ENCODE measurements at regions not wholly inside any gene's neighbourhood (a gene's known extent, or its start where the extent isn't known, plus 50 kb on each side); places are given as distances from the start of the nearest gene placed in this dataset.

DNA sequence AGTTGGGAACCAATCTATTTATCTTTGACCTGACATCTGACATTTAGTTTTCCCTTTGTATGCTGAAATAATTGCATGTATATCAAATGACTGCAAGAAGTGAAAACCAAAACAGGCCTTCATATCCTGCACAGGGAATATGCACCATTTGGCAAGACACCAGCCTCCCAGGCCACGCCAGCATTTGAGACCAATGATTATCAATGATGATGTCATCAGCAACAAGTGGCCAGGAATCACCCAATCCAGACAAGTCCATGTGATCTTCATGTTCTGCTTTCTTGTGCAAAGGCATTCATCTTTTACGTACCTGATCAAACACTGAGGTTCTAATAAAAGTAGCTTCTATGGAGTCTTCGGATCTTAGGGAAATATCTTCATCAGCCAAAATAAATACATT, 107.4 kb upstream of the TENT5A start:
- DNase-seq, result no peak

DNA sequence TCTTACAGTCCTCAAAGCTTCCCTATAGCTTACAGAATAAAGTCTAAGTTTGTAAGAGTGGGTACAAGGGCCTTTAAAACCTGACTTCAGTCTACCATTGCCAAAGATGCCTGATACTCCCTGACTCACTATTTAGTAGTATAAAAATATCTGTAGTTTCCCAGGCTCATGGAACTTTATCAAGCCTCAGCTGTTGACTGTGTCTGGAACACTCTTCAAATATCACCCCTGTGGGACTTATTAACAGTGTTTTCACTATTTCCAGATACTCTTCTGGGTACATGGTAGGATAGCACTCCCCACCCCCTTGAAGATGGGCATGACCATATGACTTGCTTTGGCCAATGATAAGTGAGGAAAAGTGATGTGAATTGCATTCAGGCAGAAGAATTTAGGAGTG, 105.3 kb upstream of the TENT5A start:
- no peak for DNase-seq

DNA sequence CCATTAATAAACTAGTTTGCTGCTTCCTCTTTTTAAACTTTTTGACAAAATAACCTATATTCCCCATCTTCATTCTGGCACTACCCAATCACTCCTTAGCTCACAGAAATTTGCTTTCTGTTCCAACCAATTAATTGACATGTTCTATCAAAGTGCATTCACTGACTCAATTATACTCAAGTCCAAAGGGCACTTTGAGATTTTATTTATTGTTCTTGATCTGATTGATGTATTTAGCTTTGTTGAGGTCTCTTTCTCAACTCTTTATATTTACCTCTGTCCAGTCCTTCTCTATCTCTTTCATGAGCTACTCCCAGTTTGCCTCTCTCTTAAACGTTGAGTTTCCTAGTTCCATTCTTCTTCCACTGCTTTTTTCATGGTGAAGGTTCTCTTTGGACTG, 104.4 kb upstream of the TENT5A start:
- no peak for DNase-seq

DNA sequence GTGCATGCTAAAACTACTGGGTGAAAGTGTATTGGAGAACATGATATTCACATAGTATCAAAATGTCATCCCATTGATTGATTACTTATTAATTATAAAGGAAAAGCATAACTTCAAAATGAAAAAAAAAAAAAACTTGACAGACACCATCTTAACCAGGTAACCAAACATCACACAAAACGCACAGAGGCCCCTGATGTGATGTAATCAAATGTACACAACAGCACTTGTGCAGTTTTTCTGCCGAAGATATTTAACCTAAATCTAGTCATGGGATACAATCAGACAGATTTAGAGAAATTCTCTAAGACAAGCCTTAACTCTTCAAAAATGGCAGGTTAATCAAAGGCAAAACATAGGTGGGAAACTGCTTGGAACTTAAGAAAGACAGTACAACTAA, 102.0 kb upstream of the TENT5A start:
- DNase-seq, result no peak

DNA sequence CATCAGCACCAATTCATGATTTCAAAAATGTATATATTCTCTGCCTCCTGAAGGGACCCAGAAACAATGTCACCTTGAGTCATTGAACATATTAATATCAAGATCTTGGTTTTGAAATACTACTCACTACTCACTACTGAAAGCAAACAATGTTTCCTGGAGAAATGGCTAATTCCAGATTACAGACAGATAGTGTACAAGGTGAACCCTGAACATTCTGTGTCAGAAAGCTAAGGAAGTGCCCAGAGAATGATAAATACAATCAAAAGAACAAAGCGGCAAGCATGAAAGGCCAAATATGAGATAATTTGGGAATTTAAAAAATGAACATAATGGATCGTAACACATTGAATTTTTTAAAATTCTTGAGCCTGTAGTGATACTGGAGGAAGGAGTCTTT, 101.5 kb upstream of the TENT5A start:
- DNase-seq, result peak; percentile 8

DNA sequence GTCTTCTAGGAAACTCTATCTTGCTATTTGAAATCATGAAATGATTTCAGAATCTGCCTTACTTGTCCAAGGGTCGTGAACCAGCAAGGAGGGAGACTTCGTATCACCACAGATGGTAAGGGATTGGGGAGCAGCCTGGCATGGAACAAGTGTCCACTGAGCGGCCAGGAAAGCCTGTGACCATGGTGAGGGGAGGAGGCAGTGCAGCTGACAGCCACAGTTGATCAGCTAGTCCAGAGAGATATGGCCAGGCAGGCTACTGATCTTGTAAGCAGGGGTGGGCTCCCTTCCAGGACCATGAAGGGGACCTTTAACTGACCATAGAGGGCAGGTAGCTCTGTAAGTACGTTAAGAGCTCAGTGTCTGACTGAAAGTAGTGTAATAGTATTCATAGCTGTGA, 96.8 kb upstream of the TENT5A start:
- no peak for DNase-seq

DNA sequence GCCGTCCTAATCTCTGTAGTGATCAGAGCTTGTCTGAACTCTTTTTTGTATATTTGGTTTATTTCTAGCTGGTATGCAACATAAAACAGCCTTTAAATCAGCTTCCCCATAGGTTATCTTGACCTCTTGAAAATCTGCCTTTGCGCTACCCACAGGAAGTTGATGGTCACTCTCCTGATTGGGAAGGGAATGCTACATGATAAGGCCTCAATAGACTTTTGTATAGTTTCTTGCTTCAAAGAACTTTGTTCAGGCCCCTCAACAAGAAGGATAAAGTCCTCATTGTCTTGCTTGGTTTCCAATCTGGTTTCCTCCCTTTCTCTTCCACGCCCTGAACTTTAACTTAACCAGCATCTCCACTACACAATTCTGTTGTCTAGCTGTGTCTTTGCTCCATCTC, 95.4 kb upstream of the TENT5A start:
- no peak for DNase-seq

DNA sequence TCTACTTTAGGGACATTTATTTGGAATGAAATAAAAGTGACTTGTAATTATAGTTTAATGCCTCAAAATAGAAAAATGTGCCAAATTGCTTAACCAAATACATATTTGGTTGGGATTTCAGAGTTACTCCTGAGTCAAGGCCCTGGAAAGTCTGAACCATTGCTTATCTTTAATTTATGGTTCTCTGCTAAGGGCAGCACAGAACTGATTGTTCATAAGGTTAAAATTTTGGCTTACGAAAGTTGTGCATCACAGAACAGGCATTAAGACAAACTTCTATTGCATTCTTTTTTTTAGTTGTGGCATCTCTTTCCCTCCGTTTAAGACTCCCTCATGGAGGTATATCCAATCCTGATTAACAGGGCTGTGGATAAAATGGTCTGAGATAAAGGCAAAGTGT, 92.2 kb upstream of the TENT5A start:
- no peak for DNase-seq

DNA sequence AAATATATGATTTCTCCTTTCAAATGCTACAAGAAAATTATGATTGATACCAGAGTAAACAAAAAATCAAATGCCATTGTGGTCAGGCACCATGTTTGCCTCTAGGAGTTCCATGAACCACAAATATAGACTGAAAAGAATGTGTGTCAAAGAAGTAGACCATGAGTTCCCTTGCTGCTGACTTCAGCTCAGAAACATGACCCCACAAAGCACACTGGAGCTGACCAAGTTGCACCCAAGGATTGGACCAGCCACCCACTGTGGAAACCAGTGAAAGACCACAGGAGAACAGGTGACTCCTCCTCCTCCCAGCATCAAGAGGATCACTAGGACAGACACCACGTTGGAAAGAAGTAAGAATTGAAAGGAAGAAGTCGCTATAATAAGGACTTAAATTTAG, 90.8 kb upstream of the TENT5A start:
- no peak for DNase-seq

DNA sequence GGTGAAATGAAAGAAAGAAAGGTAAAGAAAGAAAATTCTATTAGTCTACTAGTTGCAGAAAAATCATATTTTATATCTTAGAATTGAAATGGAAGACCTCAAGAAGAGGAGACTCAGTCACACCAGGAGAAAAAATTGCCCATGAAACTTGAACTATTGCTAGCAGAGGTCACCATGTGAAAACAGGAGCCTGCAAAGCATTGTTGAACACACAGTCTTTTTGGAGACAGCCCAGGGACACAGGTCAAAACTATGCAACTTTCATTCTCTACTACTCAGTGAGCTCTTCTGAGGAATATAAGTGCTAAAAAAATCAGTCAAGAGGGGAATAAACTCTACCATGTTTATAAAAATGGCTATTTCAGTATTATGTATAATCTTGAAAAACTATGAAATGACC, 89.8 kb upstream of the TENT5A start:
- DNase-seq, result no peak

DNA sequence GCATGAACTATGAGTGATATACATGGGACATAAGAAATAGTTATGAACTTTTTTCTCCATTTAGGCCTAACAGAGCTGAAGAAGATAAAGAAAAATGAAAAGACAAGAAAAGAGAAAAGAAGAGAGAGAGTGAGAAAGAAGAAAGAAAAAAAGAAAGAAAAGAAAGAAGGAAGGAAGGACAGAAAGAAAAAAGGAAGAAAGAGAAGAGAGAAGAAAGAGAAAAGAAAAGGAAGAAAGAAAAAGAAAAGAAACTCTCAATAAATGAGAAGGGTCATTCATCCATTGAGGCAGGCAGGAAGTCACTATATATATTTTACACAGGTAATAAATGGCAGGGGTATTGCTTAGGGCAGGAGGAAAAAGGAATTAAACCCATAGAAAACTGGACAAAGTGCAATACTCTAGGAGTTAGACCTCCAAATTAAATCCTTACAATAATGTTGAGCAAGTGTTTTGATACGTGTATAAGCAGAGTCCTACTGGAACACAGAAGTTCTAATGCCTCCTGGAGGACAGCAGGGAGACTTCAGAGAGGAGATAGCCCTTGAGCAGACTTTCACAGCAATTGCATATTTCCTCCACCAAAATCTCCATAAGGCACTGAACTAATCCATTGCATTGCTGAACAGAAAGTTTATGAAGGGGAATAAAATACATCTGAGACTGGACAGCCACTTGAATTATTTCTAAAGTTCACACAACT, 86.4 kb upstream of the TENT5A start:
- no peak for DNase-seq

DNA sequence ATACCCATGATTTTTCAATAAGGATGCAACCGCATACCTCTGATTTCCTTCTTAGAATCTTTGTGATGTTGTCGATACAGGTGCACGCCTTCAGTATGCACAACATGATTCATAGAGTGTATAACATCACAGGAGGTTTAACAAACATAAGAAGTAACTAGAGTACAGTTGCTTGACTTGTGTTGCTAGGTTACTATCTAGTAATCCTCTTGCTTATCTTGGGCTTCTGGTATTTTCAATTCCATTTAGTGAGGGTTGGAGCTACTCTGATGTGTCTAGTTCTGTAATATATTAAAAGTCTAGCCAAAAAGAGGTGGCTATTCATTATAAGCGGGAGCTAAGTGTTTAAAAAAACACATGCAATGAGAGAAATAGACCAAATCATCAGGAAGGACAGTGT, 85.5 kb upstream of the TENT5A start:
- DNase-seq, result no peak

DNA sequence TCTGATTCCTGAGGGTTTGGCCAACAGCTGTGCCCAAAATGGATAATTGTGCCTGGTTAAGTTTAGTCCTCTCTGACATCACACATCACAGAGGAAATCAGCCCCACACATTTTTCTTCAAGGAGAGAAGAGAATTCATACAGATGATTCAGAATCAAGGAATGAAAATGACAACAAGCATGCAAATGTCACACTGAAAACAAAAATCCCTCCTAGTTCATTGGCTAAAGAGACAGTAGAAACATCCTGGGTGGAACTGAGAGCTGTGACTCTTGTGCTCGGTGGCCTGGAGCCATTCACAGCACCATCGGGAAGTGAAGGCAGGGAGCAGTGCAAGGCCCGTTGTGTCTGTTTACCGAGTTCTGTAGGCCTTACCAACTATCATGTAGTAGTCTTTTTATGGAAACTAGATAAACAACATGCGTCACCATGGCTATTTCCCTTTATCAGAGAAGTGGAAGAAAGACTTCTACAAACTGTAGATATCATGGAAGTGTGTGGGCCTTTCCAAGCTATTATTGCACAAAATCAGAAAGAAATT, 81.7 kb upstream of the TENT5A start:
- DNase-seq, result no peak

DNA sequence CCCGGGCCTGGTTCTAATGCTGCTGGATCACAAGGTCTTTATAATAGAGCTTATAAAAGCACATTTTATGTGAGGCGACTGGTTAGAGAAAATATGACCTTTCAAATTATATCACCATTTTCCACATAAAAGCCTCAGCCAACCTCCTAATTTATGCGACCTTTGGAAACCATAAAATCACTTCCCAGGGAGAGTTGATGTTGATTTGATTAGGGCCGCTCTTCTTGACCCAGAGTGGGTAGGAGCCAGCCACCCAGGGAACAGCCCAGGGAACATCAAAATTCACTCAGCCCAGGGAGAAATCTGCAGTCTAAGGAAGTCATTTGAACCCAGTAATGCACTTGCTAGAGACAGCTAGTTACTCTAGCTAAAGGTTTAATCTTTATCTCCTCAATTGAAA, 79.8 kb upstream of the TENT5A start:
- no peak for DNase-seq

DNA sequence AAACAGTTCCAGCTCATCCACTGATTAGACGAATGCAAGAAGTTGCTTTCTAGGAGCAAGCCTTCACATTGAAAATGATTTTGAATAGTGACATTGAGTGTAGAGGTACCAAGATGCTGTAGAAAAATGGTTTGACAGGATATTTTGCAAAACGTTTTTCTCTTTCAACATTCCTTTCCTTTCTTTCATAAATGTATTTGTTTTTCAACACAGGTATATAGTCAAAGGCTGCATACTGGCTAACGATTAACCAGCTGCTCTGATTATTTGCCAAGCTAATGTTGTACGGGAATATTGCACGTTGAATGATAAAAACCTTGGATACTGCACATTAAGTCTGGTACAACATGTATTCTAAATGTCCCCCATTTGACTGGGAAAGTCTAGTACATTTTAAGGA, 78.8 kb upstream of the TENT5A start:
- DNase-seq, result no peak

DNA sequence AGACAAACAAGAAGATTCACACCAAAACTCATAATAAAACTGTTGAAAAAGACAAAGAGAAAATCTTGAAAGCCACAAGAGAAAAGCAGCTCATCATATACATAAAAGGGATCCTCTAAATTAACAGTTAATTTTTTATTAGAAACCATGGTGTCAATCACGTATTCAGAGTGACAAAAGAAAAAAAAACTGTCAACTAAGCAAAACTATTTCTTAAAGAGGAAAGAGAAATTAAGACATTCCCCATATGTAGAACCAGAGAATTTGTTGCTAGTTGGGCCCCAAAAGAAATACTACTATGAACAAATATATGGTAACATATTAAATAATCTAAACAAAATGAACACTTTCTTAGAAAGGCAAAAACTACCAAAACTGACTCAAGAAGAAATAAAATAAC, 74.3 kb upstream of the TENT5A start:
- DNase-seq, result no peak

DNA sequence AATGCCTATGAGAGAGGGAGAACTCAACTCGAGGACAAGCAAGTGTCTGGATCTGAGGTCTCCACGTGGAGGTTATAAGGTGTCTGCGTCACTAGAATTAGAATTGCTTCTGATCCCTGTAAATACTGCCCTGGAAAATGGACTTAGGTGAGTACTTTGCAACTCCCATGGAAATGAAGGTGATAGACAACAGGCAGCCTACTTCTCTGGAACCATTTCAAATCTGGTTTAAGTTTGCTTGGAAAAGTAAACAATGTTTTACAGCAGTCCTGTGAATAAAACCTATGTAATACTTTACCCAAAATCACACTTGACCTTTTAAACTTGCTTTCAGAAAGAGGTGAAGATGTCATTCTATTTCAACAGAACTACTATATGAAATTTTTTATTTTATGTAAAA, 70.1 kb upstream of the TENT5A start:
- no peak for DNase-seq

DNA sequence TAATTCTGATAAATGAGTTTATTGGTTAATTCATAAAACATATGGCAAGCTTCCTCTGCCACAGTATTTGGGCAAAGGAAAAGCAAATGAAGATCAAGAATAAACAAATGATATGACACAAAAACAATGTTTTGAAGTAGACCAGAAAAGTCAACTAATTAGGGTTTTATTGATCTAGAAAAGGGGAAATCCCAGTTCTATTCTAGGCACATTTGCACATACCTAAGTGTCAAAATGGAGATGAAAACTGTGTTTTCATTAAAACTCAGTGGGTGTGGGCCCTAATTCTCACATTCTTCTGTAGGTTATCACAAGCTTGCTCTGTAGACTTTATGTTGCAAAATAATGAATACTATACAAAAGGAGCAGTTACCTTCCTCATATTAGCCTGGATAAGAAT, 69.0 kb upstream of the TENT5A start:
- DNase-seq, result no peak

DNA sequence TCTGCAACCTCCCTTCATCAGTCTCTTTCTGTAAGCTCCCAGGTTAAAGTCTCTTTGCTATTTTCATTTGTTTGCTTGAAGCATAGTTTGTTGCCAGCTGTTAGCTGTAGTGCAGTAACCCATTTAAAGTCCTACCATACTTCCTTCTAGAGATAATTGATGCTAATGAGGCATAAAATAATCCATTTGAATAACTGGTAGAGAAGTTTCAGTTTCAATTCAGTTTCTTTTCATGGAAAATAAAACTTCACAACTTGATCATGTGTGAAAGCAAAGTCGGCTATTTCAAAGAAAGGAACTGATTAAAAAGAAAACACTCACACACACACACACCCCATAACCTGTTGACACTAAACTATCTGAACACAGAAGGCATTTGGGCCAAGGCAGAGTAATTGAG, 68.5 kb upstream of the TENT5A start:
- no peak for DNase-seq

DNA sequence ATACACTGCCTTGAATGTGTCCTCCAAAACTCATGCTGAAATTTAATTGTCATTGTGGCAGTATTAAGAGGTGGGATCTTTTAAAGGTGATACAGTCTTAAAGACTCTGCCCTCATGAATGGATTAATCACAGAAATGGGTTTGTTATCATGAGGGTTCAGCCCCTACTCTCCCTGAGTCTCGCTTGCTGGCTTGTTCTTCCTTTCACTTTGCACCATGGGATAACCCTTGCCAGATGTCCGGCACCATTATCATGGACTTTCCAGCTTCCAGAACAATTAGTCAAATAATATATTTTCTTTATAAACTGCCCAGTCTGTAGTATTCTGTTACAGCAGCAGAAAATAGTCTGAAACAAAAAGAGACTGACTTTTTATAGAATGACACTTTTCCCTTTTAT, 67.9 kb upstream of the TENT5A start:
- DNase-seq, result no peak

DNA sequence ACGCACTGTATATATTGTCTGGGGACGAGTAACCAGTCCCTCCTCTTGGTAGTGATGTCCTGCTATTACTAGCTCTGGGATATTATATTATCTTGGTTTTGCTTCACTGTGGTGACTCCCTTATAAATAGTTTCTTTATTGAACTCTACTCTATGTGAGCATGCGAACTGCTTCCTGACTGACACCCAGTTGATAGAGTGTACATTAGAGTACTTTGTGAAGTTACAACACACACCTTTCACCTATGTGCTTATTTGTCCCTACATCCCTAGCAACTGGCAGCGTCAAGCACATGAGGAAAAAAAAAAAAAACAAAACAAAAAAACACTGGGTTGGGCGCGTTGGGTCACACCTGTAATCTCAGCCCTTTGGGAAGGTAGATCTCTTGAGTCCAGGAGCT, 67.3 kb upstream of the TENT5A start:
- DNase-seq, result no peak

DNA sequence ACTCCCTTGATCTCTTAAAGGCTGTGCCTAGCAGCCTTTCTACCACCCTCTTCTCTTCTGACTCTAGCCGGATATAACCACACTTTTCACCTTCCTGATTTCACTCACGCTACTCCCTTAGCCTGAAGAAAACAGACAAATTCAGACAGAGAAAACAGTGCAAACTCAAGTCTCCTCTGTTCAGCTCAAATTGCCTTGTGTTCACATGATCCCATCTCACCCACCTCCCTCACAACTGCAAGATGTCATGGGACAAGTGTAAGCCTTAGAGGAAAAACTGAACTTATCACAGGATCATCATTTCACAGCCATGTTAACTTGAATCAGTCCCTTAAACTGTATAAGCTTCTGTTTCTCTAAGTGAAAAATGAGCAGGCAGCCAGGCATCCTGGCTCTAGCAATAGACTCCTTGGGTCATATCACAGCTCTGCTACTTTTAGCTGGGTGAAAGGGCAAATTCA, 66.5 kb upstream of the TENT5A start:
- DNase-seq, result no peak

DNA sequence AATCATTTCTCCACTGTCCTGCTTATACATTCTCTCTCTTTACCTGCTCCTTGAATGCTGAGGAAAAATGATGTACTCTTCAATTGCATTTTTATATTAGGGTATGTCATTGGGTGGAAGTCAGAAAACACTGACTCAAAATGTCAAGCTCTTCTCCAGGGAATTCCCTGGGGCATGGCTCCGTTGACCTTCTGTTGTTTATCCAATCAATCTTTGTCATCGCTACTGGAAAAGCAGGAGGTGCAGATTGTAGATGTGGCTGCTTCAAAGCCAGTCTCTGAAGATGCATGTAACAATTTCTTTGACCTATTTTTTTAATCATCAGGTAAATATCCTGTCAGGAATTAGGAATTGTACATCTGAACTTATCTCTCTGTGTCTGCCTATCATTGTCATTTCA, 63.9 kb upstream of the TENT5A start:
- DNase-seq, result no peak

DNA sequence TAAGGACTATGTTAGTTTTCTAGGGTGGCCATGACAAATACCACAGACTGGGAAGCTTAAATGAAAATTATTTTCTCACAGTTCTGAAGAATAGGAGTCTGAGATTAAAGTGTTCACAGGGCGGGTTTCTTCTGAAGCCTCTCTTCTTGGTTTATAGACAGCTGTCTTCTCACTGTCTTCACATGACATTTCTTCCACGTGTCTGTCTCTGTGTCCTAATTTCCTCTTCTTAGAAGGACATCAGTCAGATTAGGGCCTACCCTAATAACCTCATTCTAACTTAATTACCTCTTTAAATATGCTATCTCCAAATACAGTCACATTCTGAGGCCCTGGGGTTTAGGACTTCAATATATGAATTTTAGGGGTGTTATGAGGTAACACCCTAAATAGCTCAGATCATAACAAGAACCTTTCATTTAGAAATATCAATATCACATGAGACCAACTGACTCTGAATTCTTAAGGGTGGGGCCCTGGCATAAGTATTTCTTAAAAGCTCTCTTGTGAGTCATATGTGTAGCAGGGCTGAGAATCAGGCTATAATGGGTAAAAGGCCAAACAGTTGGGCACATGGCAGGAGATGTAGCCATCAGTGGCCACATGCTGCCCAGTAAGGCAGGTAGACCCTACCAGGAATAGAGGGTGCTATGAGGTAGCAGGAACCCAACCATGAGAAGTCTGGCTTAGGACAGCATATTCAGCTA, 62.0 kb upstream of the TENT5A start:
- no peak for DNase-seq

DNA sequence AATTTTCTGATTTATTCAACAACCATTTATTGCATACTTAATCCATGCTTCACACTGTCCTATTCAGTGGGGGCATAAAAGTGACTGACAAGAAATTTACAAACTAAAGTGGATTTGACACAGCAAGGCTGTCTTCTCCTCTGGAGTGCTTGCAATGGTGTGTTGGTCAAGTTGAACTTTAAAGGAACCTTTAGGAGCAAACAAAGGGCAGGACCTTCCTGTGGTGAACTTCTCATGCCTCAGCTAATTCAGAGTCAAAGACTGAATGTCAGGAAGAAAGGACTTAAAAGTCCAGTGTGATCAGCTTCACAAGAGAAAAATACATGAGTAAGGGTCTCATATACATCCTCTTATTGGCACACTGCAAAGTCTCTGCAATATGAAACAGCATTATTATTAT, 60.8 kb upstream of the TENT5A start:
- DNase-seq, result no peak
